ENCODE measurements at regions not wholly inside any gene's neighbourhood (a gene's known extent, or its start where the extent isn't known, plus 50 kb on each side); places are given as distances from the start of the nearest gene placed in this dataset.

GRCh38 chr2:60652832-60653340, 99.4 kb upstream of the BCL11A start:
- Histone ChIP-seq H3K27ac (no peak overlapping the region), H3K4me3 (no peak overlapping the region), H3K4me1 (peaks cover 0 to 4% (median 0%) of the 10 kb centered on the region in 3 donors), H3K9me3 (no peaks in the 10 kb centered on the region), H3K36me3 (no peaks in the 10 kb centered on the region), H3K27me3 (no peaks in the 10 kb centered on the region)
- ATAC-seq (no peak), FAIRE-seq (no peak), DNase-seq (no peak)
- WGBS, 2 donors = 69 to 77% methylated on average over 15 of the region's 15 CpGs
- no peak for TF ChIP-seq CTCF (IDR thresholded peaks at IDR 0.05)
- intact Hi-C loops (cut with DNase I) = no loop called here

GRCh38 chr2:60657673-60658072, 98.4 kb upstream of the PAPOLG start:
- FAIRE-seq (no peak), ATAC-seq (no peak), DNase-seq (no peak)
- TF ChIP-seq CTCF (IDR thresholded peaks at IDR 0.05) = no peak
- Histone ChIP-seq H3K27me3 (no peaks in the 10 kb centered on the region), H3K4me1 (no peaks in the 10 kb centered on the region), H3K9me3 (no peaks in the 10 kb centered on the region), H3K4me3 (no peak overlapping the region), H3K27ac (no peak overlapping the region), H3K36me3 (no peaks in the 10 kb centered on the region)
- 82 to 85% methylated on average over 4 of the region's 4 CpGs for WGBS, 2 donors
- intact Hi-C loops (cut with DNase I) = no loop called here

- intact Hi-C loops (cut with DNase I) = no loop called here
- H3K27me3 ChIP-seq = no peaks in the 10 kb centered on the region
- no peaks in the 10 kb centered on the region for H3K36me3 ChIP-seq
- H3K27ac ChIP-seq = no peak overlapping the region
- H3K4me3 ChIP-seq = no peak overlapping the region
- TF ChIP-seq CTCF (IDR thresholded peaks at IDR 0.05) = no peak
- WGBS, 2 donors = 62 to 79% methylated on average over 5 of the region's 5 CpGs
- ATAC-seq (no peak), DNase-seq (no peak), FAIRE-seq (no peak)
- H3K4me1 ChIP-seq = no peaks in the 10 kb centered on the region
- H3K9me3 ChIP-seq = no peaks in the 10 kb centered on the region
Measured at GRCh38 chr2:60659026-60659425, 97.0 kb upstream of the PAPOLG start.

GRCh38 chr2:60661073-60661738, 94.9 kb upstream of the PAPOLG start:
- intact Hi-C loops (cut with DNase I) = no loop called here
- ATAC-seq (no peak), FAIRE-seq (no peak), DNase-seq (no peak)
- Histone ChIP-seq H3K27me3 (no peaks in the 10 kb centered on the region), H3K4me3 (no peak overlapping the region), H3K4me1 (no peaks in the 10 kb centered on the region), H3K9me3 (no peaks in the 10 kb centered on the region), H3K36me3 (no peaks in the 10 kb centered on the region), H3K27ac (no peak overlapping the region)
- WGBS, 2 donors = 83 to 93% methylated on average over 1 of the region's 1 CpG
- TF ChIP-seq CTCF (IDR thresholded peaks at IDR 0.05) = no peak

GRCh38 chr2:60662781-60663180, 93.3 kb upstream of the PAPOLG start:
- no peaks in the 10 kb centered on the region for H3K9me3 ChIP-seq
- no peak overlapping the region for H3K27ac ChIP-seq
- H3K36me3 ChIP-seq = no peaks in the 10 kb centered on the region
- H3K27me3 ChIP-seq = no peaks in the 10 kb centered on the region
- ATAC-seq (no peak), DNase-seq (no peak), FAIRE-seq (no peak)
- no peak overlapping the region for H3K4me3 ChIP-seq
- no peak for TF ChIP-seq CTCF (IDR thresholded peaks at IDR 0.05)
- no peaks in the 10 kb centered on the region for H3K4me1 ChIP-seq
- intact Hi-C loops (cut with DNase I) = no loop called here

Data from pancreas (tissue), 10 donors.